ENCODE measurements at regions not wholly inside any gene's neighbourhood (a gene's known extent, or its start where the extent isn't known, plus 50 kb on each side); places are given as distances from the start of the nearest gene placed in this dataset.

- H3K9me3 Mint-ChIP-seq = no peaks in the 10 kb centered on the region
- H3K4me1 Mint-ChIP-seq = no peaks in the 10 kb centered on the region
- no peaks in the 10 kb centered on the region for H3K27me3 Mint-ChIP-seq (ENCODE audit: low read depth in 3 of 3)
- DNase-seq = no peak
- no peak overlapping the region for H3K4me3 Mint-ChIP-seq
- H3K27ac Mint-ChIP-seq = peak overlapping the region in 1 of 6 donors; percentile 16
- H3K36me3 Mint-ChIP-seq = peaks cover 13 to 33% (median 22%) of the 10 kb centered on the region in 3 donors
Observed at GRCh38 chr7:66864294-66864693, 56.7 kb upstream of the TMEM248 start.

GRCh38 chr7:66865290-66865864, 55.6 kb upstream of the TMEM248 start:
- Mint-ChIP-seq H3K36me3 (peaks cover 13 to 29% (median 16%) of the 10 kb centered on the region in 3 donors), H3K4me3 (no peak overlapping the region), H3K27ac (no peak overlapping the region), H3K27me3 (ENCODE audit: low read depth in 3 of 3) (no peaks in the 10 kb centered on the region), H3K9me3 (no peaks in the 10 kb centered on the region), H3K4me1 (no peaks in the 10 kb centered on the region)
- no peak for DNase-seq

GRCh38 chr7:66867198-66867790, 53.7 kb upstream of the TMEM248 start:
- Mint-ChIP-seq H3K36me3 (peaks cover 13 to 32% (median 21%) of the 10 kb centered on the region in 3 donors), H3K27ac (no peak overlapping the region), H3K4me1 (no peaks in the 10 kb centered on the region), H3K4me3 (no peak overlapping the region), H3K9me3 (no peaks in the 10 kb centered on the region), H3K27me3 (ENCODE audit: low read depth in 3 of 3) (no peaks in the 10 kb centered on the region)
- no peak for DNase-seq

GRCh38 chr7:66869660-66870450, 51.2 kb upstream of the TMEM248 start:
- Mint-ChIP-seq H3K4me3 (no peak overlapping the region), H3K4me1 (no peaks in the 10 kb centered on the region), H3K27ac (no peak overlapping the region), H3K27me3 (ENCODE audit: low read depth in 3 of 3) (no peaks in the 10 kb centered on the region), H3K36me3 (peaks cover 9 to 25% (median 18%) of the 10 kb centered on the region in 3 donors), H3K9me3 (no peaks in the 10 kb centered on the region)
- DNase-seq = no peak

GRCh38 chr7:66871076-66871475, 49.9 kb upstream of the TMEM248 start:
- DNase-seq = no peak
- no peaks in the 10 kb centered on the region for H3K4me1 Mint-ChIP-seq
- no peaks in the 10 kb centered on the region for H3K27me3 Mint-ChIP-seq (ENCODE audit: low read depth in 3 of 3)
- no peaks in the 10 kb centered on the region for H3K9me3 Mint-ChIP-seq
- H3K27ac Mint-ChIP-seq = no peak overlapping the region
- H3K4me3 Mint-ChIP-seq = no peak overlapping the region
- H3K36me3 Mint-ChIP-seq = peaks cover 9 to 23% (median 16%) of the 10 kb centered on the region in 3 donors
